ENCODE measurements at regions not wholly inside any gene's neighbourhood (a gene's known extent, or its start where the extent isn't known, plus 50 kb on each side); places are given as distances from the start of the nearest gene placed in this dataset.

DNA sequence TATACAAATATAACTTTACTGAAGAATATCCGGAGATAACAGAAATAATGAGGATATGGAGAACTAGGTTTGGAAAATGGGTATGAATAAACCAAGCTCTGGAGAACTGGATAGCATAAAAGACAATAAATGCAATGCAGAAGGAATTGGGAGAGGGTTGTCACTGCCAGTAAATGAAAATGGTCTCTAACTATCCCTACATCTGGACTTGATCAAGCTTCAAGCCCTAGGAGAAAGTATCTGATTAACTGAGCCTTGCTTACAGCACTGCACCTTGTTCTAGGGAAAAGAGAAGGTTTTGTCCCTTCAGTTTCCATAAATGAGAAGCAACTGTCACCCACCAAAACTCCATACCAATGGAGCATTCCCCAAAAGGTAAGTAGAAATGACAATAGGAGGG is 514.6 kb upstream of the ZEB2 start:
- DNase-seq: no peak

DNA sequence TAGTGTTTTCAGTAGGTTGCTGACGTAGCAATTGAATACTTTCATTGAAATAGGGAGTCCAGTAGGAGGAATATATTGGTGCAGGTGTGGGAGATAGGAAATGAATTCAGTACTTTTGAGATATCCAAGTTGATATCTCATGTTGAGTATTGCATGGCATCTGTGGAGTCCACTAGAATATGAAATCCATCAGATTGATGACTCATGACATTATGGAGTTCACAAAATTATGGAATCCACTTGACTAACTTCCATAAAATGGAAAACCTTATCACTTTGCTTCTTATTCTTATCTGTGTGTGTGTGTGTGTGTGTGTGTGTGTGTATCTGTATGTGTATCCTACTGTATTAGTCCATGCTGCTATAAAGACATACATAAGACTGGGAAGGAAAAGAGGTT is 513.5 kb upstream of the ZEB2 start:
- no peak for DNase-seq

DNA sequence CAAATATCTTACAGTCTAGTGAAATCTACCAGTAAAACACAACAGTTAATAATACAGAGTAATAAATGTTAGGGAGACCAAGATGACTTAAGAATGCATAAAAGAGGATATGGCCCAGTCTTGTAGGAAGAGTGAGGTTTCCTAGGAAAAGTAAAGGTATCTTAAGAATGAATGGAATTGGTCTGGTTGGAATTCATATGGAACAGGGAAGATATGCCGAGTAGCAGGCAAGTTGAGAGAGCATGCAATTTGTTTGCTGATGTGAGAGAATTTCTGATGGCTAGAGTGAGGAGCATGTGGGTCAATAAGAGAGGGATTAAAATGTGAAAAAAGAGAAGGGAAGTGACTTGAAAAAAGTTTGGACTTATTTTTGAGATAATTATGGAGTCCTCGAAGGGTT is 512.9 kb upstream of the ZEB2 start:
- no peak for DNase-seq

DNA sequence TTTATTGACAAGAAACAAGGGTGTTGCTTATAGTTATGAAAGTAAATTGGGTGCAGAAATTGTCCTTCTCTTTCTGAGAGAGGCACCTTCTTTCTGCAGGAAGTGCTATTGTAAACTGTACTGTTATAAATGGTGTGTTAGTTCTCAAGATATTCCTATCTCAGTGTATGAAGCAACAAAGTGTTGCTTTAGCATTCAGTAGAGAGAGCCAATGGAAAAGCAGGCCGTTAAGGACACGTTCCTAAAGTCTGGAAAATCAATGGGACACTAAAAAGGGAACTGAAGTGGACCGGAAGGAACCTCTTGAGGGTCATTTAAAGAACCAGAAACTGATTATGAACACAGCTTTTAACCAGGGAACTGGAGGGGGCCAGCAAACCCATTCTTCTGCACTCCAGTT is 510.0 kb upstream of the ZEB2 start:
- no peak for DNase-seq

DNA sequence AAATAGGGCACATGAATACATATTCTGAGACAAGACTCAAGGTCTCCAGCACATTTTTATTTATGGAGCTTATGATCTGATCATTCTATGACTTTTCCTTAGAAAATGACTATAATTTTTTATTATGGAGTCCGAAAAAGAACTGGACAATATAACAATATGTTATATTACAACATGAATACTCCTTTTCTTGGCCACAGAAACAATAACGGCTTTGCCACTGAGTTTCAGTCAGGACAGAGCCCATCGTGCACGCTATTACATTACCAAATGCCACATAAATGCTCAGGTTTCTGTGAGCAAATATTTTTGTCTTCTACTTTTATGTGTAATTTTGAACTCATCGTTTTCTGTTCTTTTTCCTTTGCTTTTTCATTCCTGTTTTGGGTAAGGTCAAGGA is 509.2 kb upstream of the ZEB2 start:
- DNase-seq: no peak

DNA sequence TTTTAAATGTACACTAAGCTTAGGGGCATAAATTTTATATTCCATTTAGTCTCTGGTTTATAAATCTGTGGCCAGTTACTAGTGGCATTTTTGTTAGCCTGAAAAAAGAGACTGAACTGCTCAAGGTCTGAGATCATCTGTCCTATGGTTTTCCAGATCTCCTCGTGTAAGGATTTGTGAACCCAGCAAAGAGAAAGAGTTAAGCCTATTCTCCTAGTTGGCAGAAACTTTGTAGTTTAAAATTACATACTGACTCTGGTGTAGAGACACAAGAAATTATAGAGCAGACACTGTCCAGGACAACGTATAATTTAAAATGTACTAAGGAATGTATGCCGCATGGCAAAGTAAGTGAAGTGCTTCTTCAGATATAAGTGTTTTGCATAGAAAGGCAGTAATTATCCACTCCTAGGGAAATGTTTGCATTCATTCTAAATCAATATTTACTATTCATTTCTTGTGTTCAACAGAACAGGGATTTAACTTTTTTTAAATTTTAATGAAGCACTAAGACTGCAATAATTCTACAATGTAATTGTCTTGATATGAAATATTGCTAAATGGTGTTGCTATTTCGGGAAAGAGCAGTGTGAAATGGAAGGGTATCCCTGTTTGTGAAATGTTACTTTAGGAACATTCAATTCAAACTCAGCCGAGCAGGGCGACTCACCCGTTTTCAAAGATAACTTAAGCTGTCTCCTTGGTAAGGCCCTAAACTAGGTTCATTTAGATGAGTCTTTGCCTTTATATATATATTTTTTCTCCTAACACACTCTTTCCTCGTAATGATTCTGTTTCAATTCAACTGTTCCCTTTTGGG is 508.4 kb upstream of the ZEB2 start:
- DNase-seq: no peak

DNA sequence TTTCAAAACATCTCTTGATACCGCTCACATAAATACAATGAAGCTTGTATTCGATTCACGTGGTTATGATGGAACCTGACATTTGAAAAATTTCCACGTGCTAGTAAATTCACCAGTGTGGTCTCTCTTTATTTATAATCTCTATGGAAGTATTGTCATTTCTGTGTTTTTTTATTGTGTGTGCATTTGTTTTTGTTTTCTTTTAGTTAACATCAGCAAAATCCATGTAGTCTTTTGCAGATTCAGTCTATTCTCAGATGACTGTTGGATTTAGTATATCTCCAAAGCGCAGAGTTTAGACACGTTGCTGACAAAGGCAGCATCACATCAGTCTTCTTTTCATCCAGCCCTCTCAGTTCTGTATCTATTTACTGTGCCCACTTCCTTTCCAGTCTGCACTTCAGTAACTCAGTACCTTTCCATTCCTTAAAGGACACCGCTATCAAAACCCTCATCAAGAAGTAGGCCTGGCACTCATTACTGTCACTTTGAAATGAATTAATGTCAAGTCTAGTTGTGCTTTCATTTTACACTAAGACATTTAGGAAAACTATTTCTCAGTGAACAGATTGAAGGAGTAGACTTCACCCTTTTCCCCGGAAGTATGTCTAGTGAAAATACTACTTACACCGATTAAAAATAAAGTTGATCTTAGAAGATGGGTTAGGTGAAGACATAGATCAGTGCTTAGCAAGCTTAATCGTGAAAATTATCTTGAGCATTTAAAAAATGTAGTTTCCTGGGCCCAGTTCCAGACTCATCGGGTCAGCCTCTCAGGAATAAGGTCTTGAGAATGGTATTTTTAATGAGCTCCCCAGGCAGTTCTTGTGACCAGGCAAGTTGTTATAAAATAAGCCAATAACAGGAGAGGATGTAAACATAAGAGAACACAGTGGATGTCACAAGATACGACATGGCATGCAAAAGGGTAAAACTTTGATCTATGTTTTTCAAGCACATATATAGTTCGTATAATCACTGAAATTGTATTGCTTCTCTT is 506.8 kb upstream of the ZEB2 start:
- no peak for DNase-seq

DNA sequence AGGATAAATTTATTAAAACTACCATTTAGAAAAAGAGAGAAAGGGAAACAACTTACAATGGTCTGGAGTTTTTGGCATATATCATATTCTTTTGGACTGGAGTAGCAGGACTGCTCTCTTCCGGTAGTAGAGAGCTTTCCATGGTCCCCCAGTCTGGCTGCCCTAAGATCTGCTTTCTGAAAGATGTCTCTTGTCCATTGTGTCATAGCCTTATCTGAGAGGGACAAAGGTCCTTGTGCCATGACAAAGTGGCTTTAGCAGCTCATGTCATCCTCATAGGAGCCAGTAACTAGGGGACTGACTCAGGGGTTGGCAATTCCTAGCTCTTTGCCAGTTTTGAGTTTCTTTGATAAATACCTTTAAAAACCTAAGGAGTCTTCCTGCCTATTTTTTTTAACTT is 505.5 kb upstream of the ZEB2 start:
- no peak for DNase-seq

DNA sequence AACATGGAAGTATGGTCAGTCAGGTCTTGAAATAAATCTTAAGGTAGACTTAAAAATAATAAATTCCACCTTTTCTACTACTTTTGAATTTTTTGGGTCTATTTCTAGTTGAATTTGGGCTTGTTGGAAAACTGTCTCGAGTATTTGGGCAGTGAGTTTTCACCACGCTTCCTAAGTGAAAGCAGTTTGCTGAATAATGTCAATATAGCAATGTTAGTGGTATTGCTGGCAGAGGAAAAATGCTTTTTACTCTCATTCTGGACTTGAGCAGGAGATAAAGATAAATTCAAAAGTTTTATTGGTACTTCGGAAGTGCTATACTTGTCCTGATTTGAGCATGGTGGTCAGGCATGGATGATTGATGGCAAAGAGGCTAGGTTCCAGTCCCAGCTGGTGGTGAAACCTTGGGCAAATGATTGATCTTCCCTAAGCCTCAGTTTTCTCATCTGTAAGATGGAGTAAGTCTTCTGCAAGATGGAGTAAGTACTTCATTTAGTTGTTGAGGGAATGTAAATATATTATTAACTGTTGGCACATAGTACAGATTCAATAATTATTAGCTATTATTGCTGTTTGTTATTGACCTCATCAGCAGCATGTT is 503.5 kb upstream of the ZEB2 start:
- DNase-seq: no peak

DNA sequence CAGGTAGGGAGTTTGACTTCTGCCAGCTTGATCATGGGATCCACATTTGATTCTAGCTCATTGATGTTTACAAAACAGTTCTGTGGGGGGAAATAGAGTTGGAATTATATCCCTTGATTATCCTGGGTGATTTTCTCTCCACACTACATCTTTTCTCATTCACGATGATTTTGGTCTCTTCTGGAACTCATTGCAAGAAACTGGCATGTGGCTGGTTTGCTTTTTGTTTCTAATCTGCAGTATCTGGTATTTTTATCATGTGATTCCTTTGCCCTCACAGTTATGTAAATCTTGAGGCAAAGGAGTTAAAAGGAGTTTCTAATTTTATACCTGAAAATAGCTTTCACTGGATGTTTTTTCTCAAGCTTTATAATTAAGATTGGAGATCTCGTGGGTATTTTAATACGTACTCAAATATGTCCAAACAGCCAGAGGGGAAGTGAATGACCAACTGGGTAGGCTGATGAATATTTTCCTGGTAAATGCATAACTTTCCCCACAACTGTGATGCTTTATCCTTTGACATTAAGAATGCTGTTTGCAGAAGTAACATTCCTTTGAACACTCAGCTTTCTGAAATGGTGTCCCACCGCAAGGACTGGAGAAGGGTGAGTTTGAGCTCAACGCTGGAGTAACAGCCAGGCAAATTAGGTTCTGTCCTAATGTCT is 502.9 kb upstream of the ZEB2 start:
- DNase-seq: no peak

DNA sequence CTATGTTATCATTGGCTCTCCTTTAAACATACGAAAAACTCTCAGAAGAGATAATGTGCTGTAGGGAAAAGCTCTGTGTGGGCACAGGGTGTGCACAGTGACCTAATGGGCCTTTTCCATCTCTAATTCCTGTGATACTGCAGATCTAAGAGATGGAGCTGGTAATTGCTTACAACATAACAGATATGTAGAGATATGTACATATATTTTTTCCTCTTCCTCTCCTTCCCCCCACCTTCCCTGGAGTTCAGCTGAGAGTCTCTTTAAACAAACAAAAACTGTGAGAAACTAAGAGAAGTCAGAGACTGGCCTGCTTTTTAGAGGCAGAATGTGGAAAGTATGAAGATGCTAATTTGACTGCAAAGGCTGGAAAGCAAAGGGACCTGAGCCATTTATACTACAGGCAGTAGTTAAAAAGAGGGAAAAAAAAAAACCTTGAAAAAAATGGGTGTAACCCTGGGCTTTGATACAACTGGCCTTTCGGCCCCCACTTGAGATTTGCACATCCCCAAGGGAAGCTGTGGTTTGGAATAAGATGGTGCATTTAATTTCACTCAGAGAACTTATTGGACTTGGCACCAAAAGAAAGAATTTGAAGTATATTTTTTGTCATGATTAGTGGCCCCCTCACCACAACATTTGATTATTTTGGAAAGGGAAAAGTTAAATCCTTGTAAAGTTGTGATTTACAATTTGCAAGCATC is 502.2 kb upstream of the ZEB2 start:
- no peak for DNase-seq

DNA sequence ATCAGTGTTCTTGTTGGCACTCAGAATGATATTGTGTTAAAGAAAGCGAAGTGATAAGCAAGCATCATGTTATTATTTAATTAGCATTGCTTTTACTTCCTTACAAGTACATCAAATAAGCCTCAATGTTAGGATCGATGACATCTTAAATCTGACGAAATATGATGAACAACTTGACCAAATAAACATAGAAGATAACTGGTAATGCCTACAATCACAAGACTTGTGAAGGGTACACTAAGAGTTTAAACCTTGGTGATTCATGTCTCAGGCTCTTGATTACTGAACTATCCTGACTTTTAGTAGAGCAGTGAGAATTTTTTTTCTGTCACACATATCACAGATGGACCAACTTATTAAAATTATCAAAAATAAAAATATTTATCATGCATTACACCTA is 500.8 kb upstream of the ZEB2 start:
- DNase-seq: no peak

DNA sequence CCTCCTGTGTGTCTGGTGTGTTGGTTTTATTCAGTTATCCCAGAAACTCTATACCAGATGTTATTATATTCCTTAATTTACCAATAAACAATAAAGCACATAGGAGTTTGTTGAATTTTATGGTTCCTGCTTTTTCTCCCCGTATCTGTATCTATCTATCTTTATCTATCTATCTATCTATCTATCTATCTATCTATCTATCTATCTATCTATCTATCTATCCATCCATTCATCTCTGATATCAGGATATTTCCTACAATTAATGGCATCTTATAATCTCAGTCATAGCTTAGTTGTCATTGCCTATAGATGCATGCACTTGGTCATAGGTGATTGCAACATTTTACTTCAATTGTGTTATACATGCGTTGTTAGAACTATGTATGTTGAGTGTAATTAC is 500.2 kb upstream of the ZEB2 start:
- DNase-seq: no peak

DNA sequence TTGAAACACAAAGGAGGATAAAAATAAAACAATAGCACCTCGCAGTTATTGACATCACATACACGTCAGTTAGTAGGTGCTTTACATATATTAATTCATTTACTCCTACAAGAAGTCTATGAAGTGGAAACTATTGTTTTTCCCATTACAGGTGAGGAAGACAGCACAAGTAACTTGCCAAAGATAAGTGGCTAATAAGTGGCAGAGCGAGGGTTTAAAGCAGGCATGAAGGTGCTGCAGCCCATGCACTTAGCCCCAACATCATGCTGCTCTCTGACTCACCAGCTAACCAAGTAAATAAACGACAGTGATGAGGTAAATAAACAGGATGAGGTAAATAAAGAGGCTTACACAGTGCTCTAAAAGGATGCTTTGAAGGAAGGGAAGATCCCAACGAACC is 498.6 kb upstream of the ZEB2 start:
- no peak for DNase-seq

DNA sequence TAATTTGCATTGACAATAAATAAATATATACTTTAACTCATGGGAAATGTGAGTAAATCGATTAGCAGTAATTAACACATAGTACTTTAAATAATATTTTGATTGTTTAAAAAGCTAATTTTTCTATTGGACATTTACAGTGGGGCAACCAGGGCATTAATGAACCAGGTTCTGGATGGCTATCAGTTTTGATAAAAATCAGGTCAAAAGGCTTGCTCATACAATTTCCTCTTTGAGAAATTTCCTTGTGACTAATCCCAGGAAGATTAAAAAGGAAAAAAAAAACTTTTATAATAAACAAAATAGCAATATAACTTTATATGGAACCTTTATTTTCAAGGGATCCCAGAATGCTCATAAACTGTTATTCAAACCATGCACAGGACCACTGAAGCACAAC is 497.2 kb upstream of the ZEB2 start:
- DNase-seq: no peak

DNA sequence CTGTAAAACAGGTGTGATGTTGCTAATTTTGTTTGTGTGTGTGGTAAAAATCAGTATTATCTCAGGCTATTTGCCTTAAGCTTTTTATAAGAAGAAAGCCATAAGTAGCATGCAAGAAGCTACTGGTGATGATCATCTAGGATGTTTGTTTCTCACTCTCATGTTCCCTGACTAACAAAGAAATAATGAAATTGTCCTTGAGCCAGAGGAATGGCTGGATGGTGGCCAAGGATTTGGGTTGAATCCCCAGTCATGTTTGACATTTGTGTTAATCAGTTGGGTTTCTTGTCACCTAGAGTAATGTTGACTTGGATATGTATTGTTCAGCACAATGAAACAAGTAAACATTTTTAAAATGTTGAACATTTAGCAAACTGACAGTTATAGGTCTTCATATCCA is 496.8 kb upstream of the ZEB2 start:
- DNase-seq: no peak

DNA sequence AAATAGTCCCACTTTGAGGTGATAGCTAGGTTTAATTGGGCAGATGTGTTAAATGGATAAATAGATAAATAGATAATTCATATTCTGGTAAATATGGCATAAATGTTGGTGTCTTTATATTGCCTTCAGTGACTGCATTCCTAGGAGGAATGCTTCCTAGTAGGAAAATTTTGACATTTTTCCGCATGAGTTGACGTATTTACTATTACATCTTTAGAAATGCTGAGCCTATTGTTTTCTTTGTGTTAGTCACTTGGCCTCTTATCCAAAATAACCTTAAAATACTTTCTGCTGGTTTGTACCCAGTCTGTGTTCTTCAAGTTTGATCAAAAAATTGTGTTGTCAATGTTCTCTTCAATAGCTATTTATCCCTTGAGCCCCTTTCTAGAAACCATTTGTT is 495.6 kb upstream of the ZEB2 start:
- no peak for DNase-seq

DNA sequence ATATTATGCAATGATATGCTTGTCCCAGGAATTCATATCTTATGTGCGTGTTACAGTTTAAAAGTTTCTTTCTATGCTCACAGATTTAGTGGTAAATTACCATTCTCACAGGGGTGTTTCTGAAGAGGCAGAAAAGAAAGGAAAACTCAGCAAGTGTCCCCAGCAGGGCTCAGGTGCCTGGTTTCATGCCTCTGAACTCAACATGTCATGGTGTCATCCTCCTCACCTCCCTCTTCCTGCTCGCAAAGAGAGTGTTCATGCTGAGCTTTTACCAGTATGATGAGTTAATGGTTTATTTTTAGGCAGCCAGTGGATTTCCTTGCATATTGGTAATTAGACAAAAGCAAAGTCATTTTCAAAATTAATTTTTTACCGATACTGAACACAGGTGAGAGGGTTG is 492.9 kb upstream of the ZEB2 start:
- DNase-seq: no peak

DNA sequence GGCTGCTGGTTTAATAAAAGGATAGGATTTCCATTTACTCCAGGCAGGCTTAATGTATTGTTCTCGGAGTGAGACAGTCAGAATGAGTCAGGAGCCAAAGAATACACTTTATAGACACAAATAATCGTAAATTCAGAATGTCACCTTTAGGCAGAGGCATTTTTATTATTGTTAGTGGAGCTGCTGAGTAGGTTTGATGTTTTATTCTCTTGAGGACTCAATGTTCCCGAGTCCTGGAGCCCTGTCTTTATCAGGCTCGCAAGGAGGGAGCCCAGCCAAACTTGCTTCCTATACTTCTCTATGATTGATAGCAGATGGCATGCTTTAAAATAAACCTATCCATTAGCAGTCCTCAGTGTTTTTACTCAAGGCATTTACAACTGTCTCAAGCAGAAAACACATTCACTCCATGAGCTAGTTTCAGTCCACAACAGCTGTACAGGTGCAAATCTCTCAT is 492.3 kb upstream of the ZEB2 start:
- DNase-seq: no peak

DNA sequence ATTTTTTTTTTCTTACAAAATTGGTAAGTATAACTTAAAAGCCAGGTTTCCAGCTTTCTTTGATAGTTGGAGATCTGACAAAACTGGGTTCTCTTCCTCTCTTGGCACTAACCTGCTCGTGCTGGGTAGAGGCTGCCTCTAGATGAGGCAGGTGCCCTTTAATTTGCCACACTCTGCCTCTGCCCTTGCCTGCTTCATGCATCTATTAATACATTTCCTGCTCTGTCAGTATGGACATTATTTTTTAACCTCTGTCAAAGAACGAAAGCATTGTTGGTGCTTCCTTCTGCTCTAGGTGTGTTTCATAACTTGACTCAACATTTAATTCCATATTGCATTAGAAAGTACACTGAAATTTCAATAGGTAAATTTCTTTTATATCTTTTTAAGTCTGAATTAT is 490.7 kb upstream of the ZEB2 start:
- DNase-seq: no peak

DNA sequence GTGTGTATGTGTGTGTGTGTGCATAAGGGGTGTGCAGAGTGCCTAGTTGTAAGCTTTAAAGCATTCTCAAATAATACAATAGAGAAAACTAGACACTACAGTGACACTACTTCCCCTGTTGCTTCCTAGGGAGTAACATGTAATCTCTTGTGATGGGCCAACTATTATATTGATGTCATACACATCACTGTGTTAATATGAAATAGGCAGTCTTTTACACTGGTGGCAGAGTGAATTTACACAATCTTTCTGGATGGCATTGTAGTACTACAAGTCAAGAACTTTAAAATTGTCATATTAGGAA is 488.0 kb upstream of the ZEB2 start:
- no peak for DNase-seq

DNA sequence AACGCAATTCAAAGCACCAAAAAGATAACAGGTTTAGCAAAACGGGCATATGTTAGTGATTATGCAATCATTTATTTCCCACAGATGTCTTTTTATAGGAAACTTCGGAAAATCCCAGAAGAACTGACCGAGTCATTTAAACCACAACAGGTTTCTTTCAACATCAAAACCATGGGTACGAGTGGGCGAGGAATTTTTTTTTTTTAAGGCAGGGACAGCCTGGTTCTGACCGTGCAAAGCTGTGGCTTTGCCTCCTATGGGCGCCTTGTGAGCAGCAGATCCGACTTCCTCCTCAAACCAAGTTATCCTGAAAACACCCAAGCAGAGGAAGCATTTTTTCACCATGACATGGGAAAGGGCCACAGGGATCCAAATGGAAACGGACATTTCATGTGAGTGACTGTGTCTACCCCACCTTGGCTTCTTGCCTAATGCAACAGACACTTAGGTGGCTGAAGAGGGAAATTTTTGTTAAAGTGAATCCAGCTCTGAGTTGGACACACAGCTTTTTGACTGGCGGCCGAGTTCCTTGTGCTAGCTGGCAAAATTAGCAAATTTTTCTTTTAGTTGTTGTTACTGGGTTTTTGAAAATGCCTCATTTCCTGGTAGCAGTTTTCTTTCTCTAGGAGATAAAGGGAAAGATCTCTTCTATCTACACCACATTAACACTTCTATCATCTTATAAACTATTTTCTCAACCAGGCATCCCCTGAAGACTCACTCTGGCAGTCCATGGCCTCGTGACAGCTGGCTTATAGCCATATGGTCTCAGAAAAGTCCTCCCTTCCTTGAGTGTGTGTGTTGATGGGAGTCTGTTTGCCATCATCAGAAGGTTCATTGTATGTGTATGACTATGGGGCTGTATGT is 487.4 kb upstream of the ZEB2 start:
- no peak for DNase-seq
